Transverse colon (tissue), 4 donors: ENCODE measurements at regions not wholly inside any gene's neighbourhood (a gene's known extent, or its start where the extent isn't known, plus 50 kb on each side); places are given as distances from the start of the nearest gene placed in this dataset.

Experiments
- DNase-seq: peaks from one replicate; pipeline ENCODE4 v3.0.0-alpha.2; 2019
- H3K27ac ChIP-seq, 4 donors: fragments of 200-600 bp; sonication (generic); 2 replicates each; pipeline ENCODE4 v1.5.1; 2016 to 2018; ENCODE audit warnings: inconsistent platforms in 4 of 4
- H3K27me3 ChIP-seq: fragments of 200-600 bp; sonication (generic); 2 replicates; pipeline ENCODE4 v1.5.1; 2017; ENCODE audit warnings: inconsistent platforms
- H3K36me3 ChIP-seq, 4 donors: fragments of 200-600 bp; sonication (generic); 2 replicates each; pipeline ENCODE4 v1.5.1; 2017 to 2019; ENCODE audit warnings: inconsistent platforms in 4 of 4
- H3K4me1 ChIP-seq, 4 donors: fragments of 200-600 bp; sonication (generic); 2 replicates each; pipeline ENCODE4 v1.5.1; 2017 to 2020; ENCODE audit warnings: inconsistent platforms in 4 of 4
- H3K4me3 ChIP-seq, 4 donors: fragments of 200-600 bp; sonication (generic); 1 replicate in 1 of 4; 2 replicates in 3 of 4; pipeline versions ENCODE4 v1.5.1 to v1.6.1; 2017 to 2019; ENCODE audit warnings: inconsistent platforms in 4 of 4
- H3K9me3 ChIP-seq, 2 donors: fragments of 200-600 bp; sonication (generic); 2 replicates each; pipeline ENCODE4 v1.5.1; 2017 to 2019; ENCODE audit warnings: inconsistent platforms in 2 of 2
- EP300 ChIP-seq: sonication (generic); formaldehyde crosslinking; IDR thresholded peaks from one replicate; pipeline ENCODE4 v1.6.1; 2017; ENCODE audit warnings: antibody characterized with exemption, low read depth
- POLR2A ChIP-seq: fragments of 450-650 bp; IDR thresholded peaks from one replicate; pipeline ENCODE4 v1.6.1; 2016; ENCODE audit warnings: antibody characterized with exemption, mild to moderate bottlenecking, moderate library complexity
- POLR2AphosphoS5 ChIP-seq, 3 donors: sonication (generic); formaldehyde crosslinking; IDR thresholded peaks; one replicate each; pipeline ENCODE4 v1.6.1; 2016; ENCODE audit warnings: antibody characterized with exemption in 3 of 3
- WGBS, 2 donors: methylation state at CpG; one replicate each; pipeline ENCODE4 v1.1.5; 2018; ENCODE audit warnings: low coverage in 1 of 2; 5-methylcytosine and 5-hydroxymethylcytosine counted together
- in situ Hi-C, 4 donors: fragments of 200-750 bp; cut with MboI; loops; one replicate each; pipeline versions ENCODE4 v1.15.0 to v1.15.1; 2017; ENCODE audit warnings: low sequenced_read_pairs in 3 of 4, low pct_ligation_motif_present in 1 of 4, low pct_unique_long_range_greater_than_20kb in 1 of 4
- intact Hi-C: fragments of 100-400 bp; cut with DNase I; formaldehyde crosslinking; loops from one replicate; pipeline ENCODE4 v1.15.1; 2023; ENCODE audit warnings: low total_unique reads
- TF ChIP-seq, protein P1 (sequence below), 5 experiments: fragments of 200-600 bp in 3 of 5; fragments of 450-650 bp in 2 of 5; sonication (generic) in 3 of 5; IDR thresholded peaks; 1 replicate in 2 of 5; 2 replicates in 3 of 5; pipeline ENCODE4 v1.5.1; 2016 to 2017; ENCODE audit warnings: antibody characterized with exemption in 5 of 5, inconsistent platforms in 3 of 5, mild to moderate bottlenecking in 2 of 5, moderate library complexity in 1 of 5

GRCh38 chr6:11398451-11399326, 138.9 kb upstream of the TMEM170B start:
- TF ChIP-seq EP300 (no peak), POLR2A (no peak), POLR2AphosphoS5 (IDR thresholded peaks at IDR 0.05) (no peak)
- TF ChIP-seq, protein P1, sequence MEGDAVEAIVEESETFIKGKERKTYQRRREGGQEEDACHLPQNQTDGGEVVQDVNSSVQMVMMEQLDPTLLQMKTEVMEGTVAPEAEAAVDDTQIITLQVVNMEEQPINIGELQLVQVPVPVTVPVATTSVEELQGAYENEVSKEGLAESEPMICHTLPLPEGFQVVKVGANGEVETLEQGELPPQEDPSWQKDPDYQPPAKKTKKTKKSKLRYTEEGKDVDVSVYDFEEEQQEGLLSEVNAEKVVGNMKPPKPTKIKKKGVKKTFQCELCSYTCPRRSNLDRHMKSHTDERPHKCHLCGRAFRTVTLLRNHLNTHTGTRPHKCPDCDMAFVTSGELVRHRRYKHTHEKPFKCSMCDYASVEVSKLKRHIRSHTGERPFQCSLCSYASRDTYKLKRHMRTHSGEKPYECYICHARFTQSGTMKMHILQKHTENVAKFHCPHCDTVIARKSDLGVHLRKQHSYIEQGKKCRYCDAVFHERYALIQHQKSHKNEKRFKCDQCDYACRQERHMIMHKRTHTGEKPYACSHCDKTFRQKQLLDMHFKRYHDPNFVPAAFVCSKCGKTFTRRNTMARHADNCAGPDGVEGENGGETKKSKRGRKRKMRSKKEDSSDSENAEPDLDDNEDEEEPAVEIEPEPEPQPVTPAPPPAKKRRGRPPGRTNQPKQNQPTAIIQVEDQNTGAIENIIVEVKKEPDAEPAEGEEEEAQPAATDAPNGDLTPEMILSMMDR (IDR thresholded peaks at IDR 0.05), result no peak
- DNase-seq, result no peak
- no peak overlapping the region for H3K4me3 ChIP-seq
- intact Hi-C loops, result no loop called here
- 55 to 57% methylated on average over 6 of the region's 6 CpGs for whole genome bisulfite sequencing, 2 donors
- H3K9me3 ChIP-seq, result no peaks in the 10 kb centered on the region
- H3K36me3 ChIP-seq, result no peaks in the 10 kb centered on the region
- H3K27me3 ChIP-seq, result no peaks in the 10 kb centered on the region
- peaks cover 0 to 9% (median 4%) of the 10 kb centered on the region in 4 donors for H3K4me1 ChIP-seq
- peak overlapping the region in 3 of 4 donors; percentile 9 to 47 (median 37) for H3K27ac ChIP-seq
- in situ Hi-C loops, result no loop called here

- peak overlapping the region in 1 of 4 donors; percentile 47 for H3K27ac ChIP-seq
- H3K27me3 ChIP-seq, result no peaks in the 10 kb centered on the region
- H3K9me3 ChIP-seq, result no peaks in the 10 kb centered on the region
- peaks cover 0 to 15% (median 7%) of the 10 kb centered on the region in 4 donors for H3K4me1 ChIP-seq
- 86 to 96% methylated on average over 5 of the region's 5 CpGs for WGBS, 2 donors
- DNase-seq, result no peak
- in situ Hi-C loops, result no loop called here
- intact Hi-C loops, result no loop called here
- TF ChIP-seq EP300, result no peak
- H3K4me3 ChIP-seq, result no peak overlapping the region
- H3K36me3 ChIP-seq, result no peaks in the 10 kb centered on the region
Measured at GRCh38 chr6:11397622-11398450, 139.7 kb upstream of the TMEM170B start.

DNA sequence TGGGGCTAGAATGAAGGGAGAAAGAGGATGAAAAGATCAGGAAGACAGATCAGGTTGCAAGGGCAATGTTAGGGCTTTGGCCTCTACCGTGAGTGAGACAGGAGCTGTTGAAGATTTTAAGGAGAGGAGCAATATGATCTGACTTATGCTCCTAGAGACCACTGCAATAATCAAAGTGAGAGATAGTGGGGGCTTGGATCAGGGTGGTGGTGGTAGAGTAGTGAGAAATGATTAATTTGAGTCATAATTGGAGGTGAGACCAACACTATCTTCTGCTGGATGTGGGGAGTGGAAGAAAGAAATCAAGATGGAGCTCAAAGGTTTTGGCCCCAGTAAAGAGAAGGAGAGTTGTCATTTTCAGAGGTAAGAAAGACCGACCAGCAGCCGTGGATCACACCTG, 140.7 kb upstream of the TMEM170B start:
- intact Hi-C loops, result no loop called here
- peaks cover 0 to 21% (median 8%) of the 10 kb centered on the region in 4 donors for H3K4me1 ChIP-seq
- no peak overlapping the region for H3K27ac ChIP-seq
- TF ChIP-seq EP300, result no peak
- TF ChIP-seq, protein P1 (IDR thresholded peaks at IDR 0.05), result no peak
- no peak for TF ChIP-seq POLR2A
- TF ChIP-seq POLR2AphosphoS5 (IDR thresholded peaks at IDR 0.05), result no peak
- H3K9me3 ChIP-seq, result no peaks in the 10 kb centered on the region
- H3K4me3 ChIP-seq, result no peak overlapping the region
- no peaks in the 10 kb centered on the region for H3K27me3 ChIP-seq
- in situ Hi-C loops, result no loop called here
- no peaks in the 10 kb centered on the region for H3K36me3 ChIP-seq
- 97 to 100% methylated on average over 2 to 3 of the region's 3 CpGs for WGBS, 2 donors
- DNase-seq, result no peak

- intact Hi-C loops, result no loop called here
- DNase-seq, result no peak
- in situ Hi-C loops, result no loop called here
- Histone ChIP-seq H3K36me3 (no peaks in the 10 kb centered on the region), H3K27me3 (no peaks in the 10 kb centered on the region), H3K4me1 (peaks cover 0 to 19% (median 8%) of the 10 kb centered on the region in 4 donors), H3K27ac (peak overlapping the region in 2 of 4 donors; percentile 15 to 64), H3K9me3 (no peaks in the 10 kb centered on the region), H3K4me3 (no peak overlapping the region)
- 84 to 100% methylated on average over 5 to 7 of the region's 7 CpGs for whole genome bisulfite sequencing, 2 donors
- TF ChIP-seq EP300, result no peak
- TF ChIP-seq, protein P1 (IDR thresholded peaks at IDR 0.05), result no peak
- no peak for TF ChIP-seq POLR2AphosphoS5 (IDR thresholded peaks at IDR 0.05)
- no peak for TF ChIP-seq POLR2A
Measured at GRCh38 chr6:11393713-11394627, 143.6 kb upstream of the TMEM170B start.
